ENCODE measurements at regions not wholly inside any gene's neighbourhood (a gene's known extent, or its start where the extent isn't known, plus 50 kb on each side); places are given as distances from the start of the nearest gene placed in this dataset.

DNA sequence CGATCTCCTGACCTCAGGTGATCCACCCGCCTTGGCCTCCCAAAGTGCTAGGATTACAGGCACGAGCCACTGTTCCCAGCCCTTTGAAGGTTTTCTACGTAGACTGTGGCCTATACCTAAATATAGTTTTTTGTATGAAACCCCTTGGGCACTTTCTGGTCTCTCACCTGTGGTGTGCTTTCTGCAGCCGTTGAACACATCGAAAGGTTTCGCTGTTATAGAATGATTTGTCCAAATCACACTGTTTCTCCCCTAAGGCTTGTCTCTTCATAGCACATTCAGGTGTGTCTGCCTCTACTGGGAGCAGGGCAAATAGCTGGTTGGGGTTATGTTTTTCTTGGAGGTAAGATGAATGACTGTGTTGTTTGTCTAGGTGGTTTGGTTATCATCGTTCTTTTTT is 597.9 kb downstream of the RNF144B start:
- TF ChIP-seq, protein P1, sequence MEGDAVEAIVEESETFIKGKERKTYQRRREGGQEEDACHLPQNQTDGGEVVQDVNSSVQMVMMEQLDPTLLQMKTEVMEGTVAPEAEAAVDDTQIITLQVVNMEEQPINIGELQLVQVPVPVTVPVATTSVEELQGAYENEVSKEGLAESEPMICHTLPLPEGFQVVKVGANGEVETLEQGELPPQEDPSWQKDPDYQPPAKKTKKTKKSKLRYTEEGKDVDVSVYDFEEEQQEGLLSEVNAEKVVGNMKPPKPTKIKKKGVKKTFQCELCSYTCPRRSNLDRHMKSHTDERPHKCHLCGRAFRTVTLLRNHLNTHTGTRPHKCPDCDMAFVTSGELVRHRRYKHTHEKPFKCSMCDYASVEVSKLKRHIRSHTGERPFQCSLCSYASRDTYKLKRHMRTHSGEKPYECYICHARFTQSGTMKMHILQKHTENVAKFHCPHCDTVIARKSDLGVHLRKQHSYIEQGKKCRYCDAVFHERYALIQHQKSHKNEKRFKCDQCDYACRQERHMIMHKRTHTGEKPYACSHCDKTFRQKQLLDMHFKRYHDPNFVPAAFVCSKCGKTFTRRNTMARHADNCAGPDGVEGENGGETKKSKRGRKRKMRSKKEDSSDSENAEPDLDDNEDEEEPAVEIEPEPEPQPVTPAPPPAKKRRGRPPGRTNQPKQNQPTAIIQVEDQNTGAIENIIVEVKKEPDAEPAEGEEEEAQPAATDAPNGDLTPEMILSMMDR (conservative IDR thresholded peaks at IDR 0.05) = no peak
- TF ChIP-seq EZH2 (IDR thresholded peaks at IDR 0.05; ENCODE audit: low read depth) = no peak

All from PC-9 (cell line).